GM12892 (cell line): ENCODE measurements at regions not wholly inside any gene's neighbourhood (a gene's known extent, or its start where the extent isn't known, plus 50 kb on each side); places are given as distances from the start of the nearest gene placed in this dataset.

Source experiments
- DNase-seq: peaks from one replicate; pipeline ENCODE4 v3.0.0; 2011; ENCODE audit not compliant: insufficient read length
- FAIRE-seq: peaks from 2 replicates; lab custom pipeline; 2011; peaks lifted over from hg19 to GRCh38; lab: Jason Lieb, UNC
- POLR2A ChIP-seq: IDR thresholded peaks from 2 replicates; pipeline ENCODE4 v1.6.1; 2011; ENCODE audit warnings: low read depth, low read length, control low read depth
- POLR2AphosphoS5 ChIP-seq: IDR thresholded peaks from 2 replicates; pipeline ENCODE4 v1.6.1; 2011; ENCODE audit warnings: low read depth, low read length, control low read depth
- TAF1 ChIP-seq: IDR thresholded peaks from 2 replicates; pipeline ENCODE4 v1.6.1; 2011; ENCODE audit warnings: low read depth, mild to moderate bottlenecking, control low read depth, low read length, borderline replicate concordance

DNA sequence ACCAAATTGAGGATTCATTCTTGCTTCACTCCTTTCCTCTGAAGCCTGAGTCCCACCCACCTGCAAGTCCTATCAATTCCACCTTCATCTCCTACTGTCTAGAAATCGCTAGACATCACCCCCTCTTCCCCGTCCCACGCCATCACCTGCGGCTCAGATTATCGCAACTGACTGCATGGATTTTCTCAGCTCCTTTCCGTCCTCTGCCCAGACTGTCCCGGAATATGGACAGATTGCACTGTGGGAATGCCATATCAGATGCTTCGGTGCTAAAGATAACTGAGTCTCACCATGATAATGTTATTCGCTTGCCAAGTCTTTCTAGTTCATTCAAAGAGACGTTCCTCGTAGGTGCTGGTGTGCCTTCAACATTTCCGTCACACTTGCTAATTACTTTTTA is 66.4 kb upstream of the USP29 start:
- FAIRE-seq (no peak), DNase-seq (no peak)
- TF ChIP-seq POLR2AphosphoS5: no peak
- TF ChIP-seq TAF1: no peak
- no peak for TF ChIP-seq POLR2A

DNA sequence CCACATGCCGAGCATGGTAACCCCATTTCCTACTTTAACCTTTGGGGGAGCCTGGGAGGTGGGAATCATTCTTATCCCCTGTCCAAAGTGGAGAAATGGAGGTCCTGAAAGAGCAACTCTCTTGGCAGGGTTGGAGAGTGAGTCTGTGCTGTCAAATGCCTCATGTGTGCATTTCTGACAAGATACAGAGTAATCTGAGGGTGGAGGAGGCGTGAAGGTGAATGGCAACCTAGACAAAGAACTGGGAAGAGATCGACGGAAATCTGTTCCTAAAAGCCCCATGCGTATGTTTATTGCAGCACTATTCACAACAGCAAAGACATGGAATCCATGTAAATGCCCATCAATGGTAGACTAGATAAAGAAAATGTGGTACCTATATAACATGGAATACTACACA is 63.8 kb upstream of the USP29 start:
- TF ChIP-seq POLR2AphosphoS5: no peak
- no peak for TF ChIP-seq POLR2A
- TF ChIP-seq TAF1: no peak
- FAIRE-seq (no peak), DNase-seq (no peak)

DNA sequence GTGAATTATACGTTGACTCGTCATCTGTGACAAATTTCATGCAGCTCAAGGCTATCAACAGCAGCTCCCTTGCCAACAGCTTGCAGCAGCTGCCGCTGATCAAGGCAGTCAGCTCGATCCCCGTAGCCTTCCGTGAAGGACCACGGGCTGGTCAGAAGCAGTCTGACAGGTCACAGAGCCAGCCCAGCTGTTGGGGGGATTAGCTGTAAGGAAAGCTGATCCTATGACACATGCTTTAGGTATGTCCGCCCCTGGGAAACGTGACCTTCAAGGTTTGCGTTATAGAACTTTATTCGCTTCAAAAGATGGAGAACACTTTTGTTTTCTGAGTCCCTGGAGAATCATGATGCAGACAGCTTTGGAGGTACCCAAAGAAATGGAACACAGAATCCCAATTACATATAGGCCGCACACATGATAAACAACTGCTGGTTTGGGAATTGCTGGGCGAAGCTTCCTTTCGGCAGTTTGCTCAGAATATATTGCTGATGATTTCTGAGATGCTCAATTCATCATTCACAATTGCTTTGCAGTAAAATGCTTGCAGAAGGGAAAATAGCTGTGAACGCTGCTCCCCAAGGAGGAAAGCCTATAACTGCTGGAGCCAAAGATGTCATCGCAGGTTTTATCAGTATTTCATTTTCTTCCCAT is 62.6 kb upstream of the USP29 start:
- no peak for DNase-seq
- TF ChIP-seq POLR2AphosphoS5 (no peak), TAF1 (no peak), POLR2A (no peak)
- FAIRE-seq: no peak

DNA sequence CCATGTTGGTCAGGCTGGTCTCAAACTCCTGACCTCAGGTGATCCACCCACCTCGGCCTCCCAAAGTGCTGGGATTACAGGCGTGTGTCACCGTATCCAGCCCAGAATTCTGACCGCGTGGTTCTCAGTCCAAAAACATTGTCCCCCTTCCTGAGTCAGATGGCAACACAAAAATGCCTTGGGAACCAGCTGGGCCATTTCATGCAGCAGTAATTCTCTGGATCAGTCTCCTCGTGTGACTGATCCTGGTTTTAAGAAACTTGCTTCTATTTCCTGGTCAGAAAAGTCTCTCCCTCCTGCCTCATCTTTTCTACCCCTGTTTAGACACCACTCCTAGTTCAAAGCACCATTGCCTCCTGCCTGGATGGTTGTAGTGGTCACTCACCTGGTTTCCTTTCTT is 60.9 kb upstream of the USP29 start:
- TF ChIP-seq POLR2A: no peak
- no peak for TF ChIP-seq TAF1
- no peak for TF ChIP-seq POLR2AphosphoS5
- no peak for FAIRE-seq
- DNase-seq: no peak

DNA sequence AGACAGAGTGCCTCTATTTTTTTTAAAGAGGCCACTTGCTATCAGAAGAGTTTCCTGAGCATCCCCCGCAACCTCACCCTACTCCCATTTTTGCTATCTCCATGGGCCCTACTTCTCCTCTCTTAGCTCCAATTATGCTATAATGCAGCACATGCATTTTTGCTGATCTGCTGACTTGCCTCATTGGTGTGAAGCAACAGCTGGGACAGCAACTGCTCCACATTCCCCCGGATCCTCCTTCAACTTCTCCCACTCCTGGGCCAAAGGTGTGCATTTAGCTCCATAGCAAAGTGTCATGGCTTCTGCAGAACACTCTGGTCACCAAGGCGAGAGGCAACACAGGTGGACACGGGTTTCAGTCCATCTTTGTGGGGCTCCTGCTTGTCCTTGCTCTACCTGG is 56.7 kb upstream of the USP29 start:
- no peak for DNase-seq
- no peak for TF ChIP-seq POLR2A
- no peak for TF ChIP-seq TAF1
- TF ChIP-seq POLR2AphosphoS5: no peak
- no peak for FAIRE-seq

DNA sequence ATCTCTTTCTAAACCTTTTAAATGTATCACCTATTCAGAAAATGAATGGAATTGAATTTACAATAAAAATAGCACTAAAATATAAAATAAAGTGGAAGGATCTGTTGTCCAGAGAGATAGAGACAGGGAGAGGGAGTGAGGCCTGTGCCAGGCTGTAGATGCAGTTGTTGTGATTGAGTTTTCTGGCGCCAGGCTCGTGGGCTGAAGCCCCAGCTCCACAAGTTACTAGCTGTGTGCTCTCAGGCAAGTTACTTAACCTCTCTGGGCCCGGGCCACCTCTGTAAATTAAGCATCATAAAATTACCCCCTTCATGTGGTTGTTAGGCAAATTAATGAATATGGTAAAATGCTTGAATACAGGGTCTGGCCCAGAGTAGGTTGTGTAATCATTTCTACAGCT is 52.3 kb upstream of the USP29 start:
- FAIRE-seq (no peak), DNase-seq (no peak)
- TF ChIP-seq POLR2A (no peak), POLR2AphosphoS5 (no peak)

DNA sequence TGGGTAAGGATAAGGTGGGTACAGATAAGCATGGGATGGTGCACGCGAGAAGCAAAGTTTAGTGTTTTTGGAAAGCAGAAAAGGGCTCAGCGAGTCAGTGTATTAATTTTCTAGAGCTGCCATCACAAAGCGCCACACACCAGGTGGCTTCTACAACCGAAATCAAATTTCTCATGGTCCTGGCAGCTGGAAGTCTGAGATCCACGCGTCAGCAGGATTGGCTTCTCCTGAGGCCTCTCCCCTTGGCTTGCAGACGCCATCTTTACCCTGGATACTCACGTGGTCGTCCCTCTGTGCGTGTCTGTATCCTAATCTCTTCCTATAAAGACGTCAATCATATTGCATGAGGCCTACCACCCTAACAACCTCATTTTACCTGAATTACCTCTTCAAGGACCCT is 51.5 kb upstream of the USP29 start:
- no peak for TF ChIP-seq POLR2AphosphoS5
- TF ChIP-seq POLR2A: no peak
- no peak for DNase-seq
- no peak for FAIRE-seq

DNA sequence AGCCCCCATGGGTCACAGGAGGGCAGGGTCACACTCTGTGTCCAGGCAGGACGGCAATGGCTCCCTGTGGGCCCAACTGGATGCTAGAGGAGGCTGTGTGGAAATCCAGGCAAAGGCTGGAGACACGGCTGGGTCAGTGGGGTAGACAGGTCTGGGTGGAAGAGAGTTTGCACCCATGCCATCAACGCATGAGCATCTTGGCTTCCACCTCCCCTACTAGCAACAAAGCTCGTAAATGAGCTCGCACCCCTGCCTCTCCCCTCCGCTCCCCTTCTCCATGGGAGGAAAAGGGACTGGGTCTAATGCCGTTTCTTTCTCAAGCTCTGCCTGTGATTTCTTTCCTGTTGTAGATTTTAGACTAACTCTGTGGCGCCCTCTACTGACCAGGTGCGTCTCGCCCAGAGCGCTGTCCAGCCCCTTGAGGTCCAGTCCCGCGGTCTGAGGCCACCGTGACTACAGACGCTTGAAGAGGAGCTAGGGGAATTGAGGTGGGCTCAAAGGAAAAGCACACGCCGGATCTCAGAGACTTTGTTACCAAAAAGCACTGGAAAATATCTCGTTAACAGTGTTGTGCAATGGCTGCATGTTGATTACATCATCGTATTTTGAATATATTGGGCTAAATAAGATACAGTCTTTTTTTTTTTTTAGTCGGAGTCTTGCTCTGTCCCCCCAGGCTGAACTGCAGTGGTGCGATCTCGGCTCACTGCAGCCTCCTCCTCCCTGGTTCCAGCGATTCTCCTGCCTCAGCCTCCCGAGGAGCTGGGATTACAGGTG is 50.7 kb upstream of the USP29 start:
- no peak for FAIRE-seq

More for the DNA sequence above, 50.7 kb upstream of the USP29 start:
- no peak for DNase-seq
- TF ChIP-seq TAF1 (no peak), POLR2AphosphoS5 (no peak), POLR2A (no peak)
